ENCODE measurements at regions not wholly inside any gene's neighbourhood (a gene's known extent, or its start where the extent isn't known, plus 50 kb on each side); places are given as distances from the start of the nearest gene placed in this dataset.

GRCh38 chr15:98076021-98076816 is 115.7 kb downstream of the ARRDC4 start:
- Histone ChIP-seq H3K36me3 (no peaks in the 10 kb centered on the region), H3K27ac (peak overlapping the region in 7 of 8 donors; percentile 60 to 80 (median 69)), H3K27me3 (replicated peaks in 1 of 7) (no peaks in the 10 kb centered on the region), H3K9me3 (no peaks in the 10 kb centered on the region), H3K4me3 (no peak overlapping the region), H3K4me1 (peaks cover 0 to 23% (median 8%) of the 10 kb centered on the region in 6 donors)
- peak in 1 of 3 donors; percentile 40 for TF ChIP-seq POLR2AphosphoS5 (IDR thresholded peaks at IDR 0.05)
- TF ChIP-seq CTCF (IDR thresholded peaks at IDR 0.05 in 8 of 11, conservative IDR thresholded peaks at IDR 0.05 in 3 of 11), result no peak
- no peak for TF ChIP-seq POLR2A (IDR thresholded peaks at IDR 0.05)
- intact Hi-C loops (cut with DNase I; ENCODE audit: low total_unique reads), result no loop called here
- DNase-seq, result no peak
- WGBS, 5 donors, result 32 to 50% (median 38%) methylated on average over 8 of the region's 8 CpGs

- Histone ChIP-seq H3K4me3 (no peak overlapping the region), H3K9me3 (no peaks in the 10 kb centered on the region), H3K36me3 (no peaks in the 10 kb centered on the region), H3K4me1 (peaks cover 0 to 23% (median 8%) of the 10 kb centered on the region in 6 donors), H3K27ac (peak overlapping the region in 7 of 8 donors; percentile 60 to 80 (median 69)), H3K27me3 (replicated peaks in 1 of 7) (no peaks in the 10 kb centered on the region)
- intact Hi-C loops (cut with DNase I; ENCODE audit: low total_unique reads), result no loop called here
- WGBS, 5 donors, result 67 to 88% (median 77%) methylated on average over 8 of the region's 8 CpGs
- TF ChIP-seq POLR2AphosphoS5 (IDR thresholded peaks at IDR 0.05) (no peak), POLR2A (IDR thresholded peaks at IDR 0.05) (no peak), CTCF (IDR thresholded peaks at IDR 0.05 in 8 of 11, conservative IDR thresholded peaks at IDR 0.05 in 3 of 11) (no peak)
- DNase-seq, result no peak
Observed at GRCh38 chr15:98077186-98077585, 116.7 kb downstream of the ARRDC4 start.

- 59 to 83% (median 72%) methylated on average over 2 of the region's 2 CpGs for WGBS, 5 donors
- H3K36me3 ChIP-seq, result no peaks in the 10 kb centered on the region
- TF ChIP-seq CTCF (IDR thresholded peaks at IDR 0.05 in 8 of 11, conservative IDR thresholded peaks at IDR 0.05 in 3 of 11) (no peak), POLR2AphosphoS5 (IDR thresholded peaks at IDR 0.05) (no peak), POLR2A (IDR thresholded peaks at IDR 0.05) (no peak)
- H3K9me3 ChIP-seq, result no peaks in the 10 kb centered on the region
- intact Hi-C loops (cut with DNase I; ENCODE audit: low total_unique reads), result no loop called here
- H3K4me3 ChIP-seq, result no peak overlapping the region
- no peaks in the 10 kb centered on the region for H3K27me3 ChIP-seq (replicated peaks in 1 of 7)
- no peak overlapping the region for H3K27ac ChIP-seq
- peaks cover 0 to 18% (median 8%) of the 10 kb centered on the region in 6 donors for H3K4me1 ChIP-seq
- DNase-seq, result no peak
Observed at GRCh38 chr15:98080791-98081190, 120.3 kb downstream of the ARRDC4 start.

GRCh38 chr15:98083203-98083910 is 122.9 kb downstream of the ARRDC4 start:
- H3K9me3 ChIP-seq, result peaks cover 0 to 11% (median 9%) of the 10 kb centered on the region in 8 donors
- no peak for TF ChIP-seq POLR2AphosphoS5 (IDR thresholded peaks at IDR 0.05)
- TF ChIP-seq POLR2A (IDR thresholded peaks at IDR 0.05), result no peak
- no peak for TF ChIP-seq CTCF (IDR thresholded peaks at IDR 0.05 in 8 of 11, conservative IDR thresholded peaks at IDR 0.05 in 3 of 11)
- no peaks in the 10 kb centered on the region for H3K36me3 ChIP-seq
- H3K4me3 ChIP-seq, result no peak overlapping the region
- no peak for DNase-seq
- H3K27ac ChIP-seq, result no peak overlapping the region
- intact Hi-C loops (cut with DNase I; ENCODE audit: low total_unique reads), result no loop called here
- 82 to 87% (median 85%) methylated on average over 14 of the region's 14 CpGs for WGBS, 5 donors
- no peaks in the 10 kb centered on the region for H3K27me3 ChIP-seq (replicated peaks in 1 of 7)
- H3K4me1 ChIP-seq, result no peaks in the 10 kb centered on the region

All from spleen (tissue), 11 donors.